Activated CD8-positive, alpha-beta memory T cell treated with anti-CD3 and anti-CD28 coated beads, Interleukin-2, amount 50 U/mL, for 1 hour (primary cell): ENCODE measurements at regions not wholly inside any gene's neighbourhood (a gene's known extent, or its start where the extent isn't known, plus 50 kb on each side); places are given as distances from the start of the nearest gene placed in this dataset.
"Not testable (repeated sequence)": the region's sequence is repeated elsewhere in the genome, so short reads cannot be mapped to it uniquely, and the experiment has no call there.

Experiments
- DNase-seq: peaks from one replicate; pipeline ENCODE4 v3.0.0-alpha.2; 2020; ENCODE audit errors: extremely low read depth

- DNase-seq, result no peak
These were observed 785.7 kb downstream of the CCDC85A start for GRCh38 chr2:56969513-56969912.

GRCh38 chr2:56971383-56971974, 787.7 kb downstream of the CCDC85A start:
- DNase-seq, result no peak

GRCh38 chr2:56981554-56981953, 797.8 kb downstream of the CCDC85A start:
- no peak for DNase-seq

- no peak for DNase-seq
These were observed 801.8 kb downstream of the CCDC85A start for GRCh38 chr2:56985609-56986008.

GRCh38 chr2:57022496-57022895, 838.7 kb downstream of the CCDC85A start:
- no peak for DNase-seq

GRCh38 chr2:57044931-57045635, 861.3 kb downstream of the CCDC85A start:
- no peak for DNase-seq

GRCh38 chr2:57049273-57049672, 865.5 kb downstream of the CCDC85A start:
- no peak for DNase-seq

- no peak for DNase-seq
These were observed 866.2 kb downstream of the CCDC85A start for GRCh38 chr2:57050007-57050406.

GRCh38 chr2:57066301-57066700, 882.5 kb downstream of the CCDC85A start:
- not testable (repeated sequence) for DNase-seq

- no peak for DNase-seq
These were observed 891.4 kb downstream of the CCDC85A start for GRCh38 chr2:57075226-57075625.

GRCh38 chr2:57080035-57080434, 896.2 kb downstream of the CCDC85A start:
- no peak for DNase-seq

- no peak for DNase-seq
These were observed 901.0 kb downstream of the CCDC85A start for GRCh38 chr2:57084697-57085281.

GRCh38 chr2:57093020-57093419, 909.2 kb downstream of the CCDC85A start:
- no peak for DNase-seq

- no peak for DNase-seq
These were observed 914.1 kb downstream of the CCDC85A start for GRCh38 chr2:57097855-57098254.

GRCh38 chr2:57100436-57100835, 916.6 kb downstream of the CCDC85A start:
- no peak for DNase-seq

GRCh38 chr2:57105694-57106093, 921.9 kb downstream of the CCDC85A start:
- DNase-seq, result no peak

- no peak for DNase-seq
These were observed 923.6 kb downstream of the CCDC85A start for GRCh38 chr2:57107353-57107752.

- no peak for DNase-seq
These were observed 927.7 kb downstream of the CCDC85A start for GRCh38 chr2:57111531-57111930.

GRCh38 chr2:57119141-57119540, 927.5 kb upstream of the VRK2 start:
- no peak for DNase-seq

GRCh38 chr2:57126410-57126809, 920.2 kb upstream of the VRK2 start:
- DNase-seq, result no peak

GRCh38 chr2:57139179-57139578, 907.4 kb upstream of the VRK2 start:
- no peak for DNase-seq

- DNase-seq, result no peak
These were observed 905.3 kb upstream of the VRK2 start for GRCh38 chr2:57141269-57141668.

- no peak for DNase-seq
These were observed 899.7 kb upstream of the VRK2 start for GRCh38 chr2:57146951-57147350.
